Peyer's patch (tissue), 4 donors: ENCODE measurements at regions not wholly inside any gene's neighbourhood (a gene's known extent, or its start where the extent isn't known, plus 50 kb on each side); places are given as distances from the start of the nearest gene placed in this dataset.

Source experiments
- DNase-seq, 3 donors: peaks; one replicate each; pipeline ENCODE4 v3.0.0-alpha.2; 2017 to 2019
- H3K27ac ChIP-seq, 4 donors: fragments of 200-600 bp; sonication (generic); one replicate each; pipeline ENCODE4 v1.5.1; 2016 to 2019
- H3K27me3 ChIP-seq, 2 donors: fragments of 200-600 bp; sonication (generic); one replicate each; pipeline ENCODE4 v1.5.1; 2019
- H3K36me3 ChIP-seq, 3 donors: fragments of 200-600 bp; sonication (generic); one replicate each; pipeline ENCODE4 v1.5.1; 2016 to 2019
- H3K4me1 ChIP-seq, 4 donors: fragments of 200-600 bp; sonication (generic); one replicate each; pipeline ENCODE4 v1.5.1; 2016 to 2019
- H3K4me3 ChIP-seq, 4 donors: fragments of 200-600 bp; sonication (generic); 1 replicate in 3 of 4; 2 replicates in 1 of 4; pipeline ENCODE4 v1.5.1; 2016 to 2019; ENCODE audit warnings: mild to moderate bottlenecking in 1 of 4
- H3K9me3 ChIP-seq, 4 donors: fragments of 200-600 bp; sonication (generic); one replicate each; pipeline ENCODE4 v1.5.1; 2016 to 2019; ENCODE audit warnings: mild to moderate bottlenecking in 1 of 4
- CTCF ChIP-seq, 6 experiments: fragments of 450-650 bp in 4 of 6; fragments of 200-600 bp in 2 of 6; sonication (generic) in 1 of 6; IDR thresholded peaks; one replicate each; pipeline ENCODE4 v1.5.1; 2017 to 2019; ENCODE audit warnings: antibody characterized with exemption in 6 of 6, mild to moderate bottlenecking in 3 of 6, moderate library complexity in 1 of 6
- POLR2A ChIP-seq, 2 donors: fragments of 450-650 bp; IDR thresholded peaks; one replicate each; pipeline ENCODE4 v1.5.1; 2017; ENCODE audit warnings: antibody characterized with exemption in 2 of 2, mild to moderate bottlenecking in 2 of 2, moderate library complexity in 2 of 2

- TF ChIP-seq POLR2A (IDR thresholded peaks at IDR 0.05) (no peak), CTCF (IDR thresholded peaks at IDR 0.05) (no peak)
- Histone ChIP-seq H3K4me1 (no peaks in the 10 kb centered on the region), H3K9me3 (no peaks in the 10 kb centered on the region), H3K27me3 (no peaks in the 10 kb centered on the region), H3K36me3 (no peaks in the 10 kb centered on the region), H3K27ac (no peak overlapping the region), H3K4me3 (no peak overlapping the region)
- no peak for DNase-seq
Observed at GRCh38 chrX:140848800-140849199, 139.2 kb downstream of the LINC00632 start.

GRCh38 chrX:140860718-140861117 is 141.7 kb upstream of the SPANXB1 start:
- Histone ChIP-seq H3K4me1 (no peaks in the 10 kb centered on the region), H3K4me3 (no peak overlapping the region), H3K9me3 (no peaks in the 10 kb centered on the region), H3K27ac (no peak overlapping the region), H3K27me3 (no peaks in the 10 kb centered on the region), H3K36me3 (no peaks in the 10 kb centered on the region)
- no peak for TF ChIP-seq POLR2A (IDR thresholded peaks at IDR 0.05)
- no peak for TF ChIP-seq CTCF (IDR thresholded peaks at IDR 0.05)
- DNase-seq, result no peak

- H3K27me3 ChIP-seq, result no peaks in the 10 kb centered on the region
- H3K27ac ChIP-seq, result no peak overlapping the region
- TF ChIP-seq POLR2A (IDR thresholded peaks at IDR 0.05) (no peak), CTCF (IDR thresholded peaks at IDR 0.05) (no peak)
- no peak overlapping the region for H3K4me3 ChIP-seq
- no peaks in the 10 kb centered on the region for H3K4me1 ChIP-seq
- DNase-seq, result no peak
- H3K36me3 ChIP-seq, result no peaks in the 10 kb centered on the region
- no peaks in the 10 kb centered on the region for H3K9me3 ChIP-seq
Observed at GRCh38 chrX:140866446-140866845, 135.9 kb upstream of the SPANXB1 start.

- TF ChIP-seq CTCF (IDR thresholded peaks at IDR 0.05) (no peak), POLR2A (IDR thresholded peaks at IDR 0.05) (no peak)
Observed at GRCh38 chrX:140912606-140913005, 89.8 kb upstream of the SPANXB1 start.

GRCh38 chrX:140913802-140914501 is 88.4 kb upstream of the SPANXB1 start:
- no peaks in the 10 kb centered on the region for H3K9me3 ChIP-seq
- H3K4me3 ChIP-seq, result no peak overlapping the region
- no peak overlapping the region for H3K27ac ChIP-seq
- TF ChIP-seq POLR2A (IDR thresholded peaks at IDR 0.05) (no peak), CTCF (IDR thresholded peaks at IDR 0.05) (no peak)
- no peaks in the 10 kb centered on the region for H3K27me3 ChIP-seq
- no peaks in the 10 kb centered on the region for H3K36me3 ChIP-seq
- no peaks in the 10 kb centered on the region for H3K4me1 ChIP-seq
- no peak for DNase-seq

More at GRCh38 chrX:140912606-140913005, 89.8 kb upstream of the SPANXB1 start:
- Histone ChIP-seq H3K4me1 (no peaks in the 10 kb centered on the region), H3K4me3 (no peak overlapping the region), H3K27ac (no peak overlapping the region), H3K27me3 (no peaks in the 10 kb centered on the region), H3K36me3 (no peaks in the 10 kb centered on the region), H3K9me3 (no peaks in the 10 kb centered on the region)
- no peak for DNase-seq

- Histone ChIP-seq H3K4me1 (no peaks in the 10 kb centered on the region), H3K36me3 (no peaks in the 10 kb centered on the region), H3K27me3 (no peaks in the 10 kb centered on the region), H3K27ac (no peak overlapping the region), H3K4me3 (no peak overlapping the region), H3K9me3 (no peaks in the 10 kb centered on the region)
- TF ChIP-seq POLR2A (IDR thresholded peaks at IDR 0.05) (no peak), CTCF (IDR thresholded peaks at IDR 0.05) (no peak)
- no peak for DNase-seq
Observed at GRCh38 chrX:140916872-140917271, 85.5 kb upstream of the SPANXB1 start.
